ENCODE measurements at regions not wholly inside any gene's neighbourhood (a gene's known extent, or its start where the extent isn't known, plus 50 kb on each side); places are given as distances from the start of the nearest gene placed in this dataset.

DNA sequence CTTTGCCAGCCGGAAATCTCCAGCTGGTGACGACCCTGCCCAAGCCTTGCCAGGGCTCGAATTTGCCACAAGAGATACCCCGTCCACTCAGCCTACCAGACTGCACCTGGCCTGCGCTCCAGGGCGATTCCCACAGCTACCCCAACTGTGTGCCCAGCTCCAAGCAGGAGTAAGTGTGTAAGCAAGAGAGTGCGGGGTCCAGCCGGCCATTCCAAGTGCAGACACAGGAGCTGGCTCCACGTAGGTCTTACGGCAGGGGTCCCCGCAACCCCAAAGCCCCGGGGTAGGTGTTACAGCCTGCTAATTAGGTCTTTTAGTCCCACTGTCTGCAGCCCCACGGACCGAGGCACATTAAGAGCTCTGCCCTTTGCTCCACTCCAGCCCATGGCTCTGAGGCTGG is 1305.2 kb downstream of the ARAP2 start:
- H3K9me3 ChIP-seq (ENCODE audit: low read depth) = no peaks in the 10 kb centered on the region
- no peak for TF ChIP-seq CTCF (IDR thresholded peaks at IDR 0.05; ENCODE audit: low read depth, low read length)
- no peaks in the 10 kb centered on the region for H3K36me3 ChIP-seq
- no peak overlapping the region for H3K4me3 ChIP-seq
- H3K27ac ChIP-seq = no peak overlapping the region
- peaks cover 12% of the 10 kb centered on the region for H3K4me1 ChIP-seq (ENCODE audit: low read depth)
- no peaks in the 10 kb centered on the region for H3K27me3 ChIP-seq
- DNase-seq (ENCODE audit: low read depth in 1 of 2, low spot score in 1 of 2) = no peak

DNA sequence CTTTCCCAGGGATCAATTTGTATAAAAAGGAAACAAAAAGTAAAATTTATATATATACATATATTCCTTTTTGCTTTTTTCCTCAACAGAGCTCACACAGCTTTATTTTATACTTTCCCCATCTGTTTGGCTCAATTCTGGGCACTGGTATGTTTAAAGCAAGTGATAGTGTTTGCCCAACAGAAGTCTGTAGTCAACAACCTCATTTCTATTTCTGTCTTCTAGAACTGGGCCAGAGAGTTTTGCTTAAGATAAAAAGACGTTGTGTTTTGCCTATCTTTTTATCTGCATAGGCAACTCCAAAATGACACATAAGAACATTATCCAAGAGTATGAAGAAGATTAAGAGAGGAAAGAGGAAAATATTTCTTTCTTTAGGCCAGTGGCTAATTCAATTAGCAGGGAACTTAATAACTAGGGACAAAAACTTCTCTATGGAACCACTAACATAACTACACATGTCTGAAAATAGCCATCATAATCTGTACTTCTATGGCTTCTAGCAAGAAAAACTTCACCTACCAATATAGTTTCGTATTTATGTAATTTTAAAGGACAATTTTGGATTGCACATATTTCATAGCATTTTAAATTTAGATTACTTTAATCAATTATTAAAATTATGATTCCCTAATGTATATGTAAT is 1300.5 kb downstream of the ARAP2 start:
- Histone ChIP-seq H3K36me3 (no peaks in the 10 kb centered on the region), H3K4me1 (ENCODE audit: low read depth) (peaks cover 7% of the 10 kb centered on the region)
- no peak for DNase-seq (ENCODE audit: low read depth in 1 of 2, low spot score in 1 of 2)

GRCh38 chr4:34950926-34951325 is 1293.4 kb downstream of the ARAP2 start:
- no peaks in the 10 kb centered on the region for H3K9me3 ChIP-seq (ENCODE audit: low read depth)
- no peak overlapping the region for H3K27ac ChIP-seq
- H3K27me3 ChIP-seq = no peaks in the 10 kb centered on the region
- no peaks in the 10 kb centered on the region for H3K4me1 ChIP-seq (ENCODE audit: low read depth)
- no peak for TF ChIP-seq CTCF (IDR thresholded peaks at IDR 0.05; ENCODE audit: low read depth, low read length)
- DNase-seq (ENCODE audit: low read depth in 1 of 2, low spot score in 1 of 2) = no peak
- no peaks in the 10 kb centered on the region for H3K36me3 ChIP-seq
- H3K4me3 ChIP-seq = no peak overlapping the region

More for the DNA sequence above, 1300.5 kb downstream of the ARAP2 start:
- no peak overlapping the region for H3K27ac ChIP-seq
- H3K9me3 ChIP-seq (ENCODE audit: low read depth) = no peaks in the 10 kb centered on the region
- no peaks in the 10 kb centered on the region for H3K27me3 ChIP-seq
- no peak overlapping the region for H3K4me3 ChIP-seq
- no peak for TF ChIP-seq CTCF (IDR thresholded peaks at IDR 0.05; ENCODE audit: low read depth, low read length)

GRCh38 chr4:34953145-34953799 is 1291.0 kb downstream of the ARAP2 start:
- no peak for DNase-seq (ENCODE audit: low read depth in 1 of 2, low spot score in 1 of 2)
- TF ChIP-seq CTCF (IDR thresholded peaks at IDR 0.05; ENCODE audit: low read depth, low read length) = no peak
- Histone ChIP-seq H3K4me3 (no peak overlapping the region), H3K27me3 (no peaks in the 10 kb centered on the region), H3K9me3 (ENCODE audit: low read depth) (no peaks in the 10 kb centered on the region), H3K4me1 (ENCODE audit: low read depth) (no peaks in the 10 kb centered on the region), H3K27ac (no peak overlapping the region), H3K36me3 (no peaks in the 10 kb centered on the region)

DNA sequence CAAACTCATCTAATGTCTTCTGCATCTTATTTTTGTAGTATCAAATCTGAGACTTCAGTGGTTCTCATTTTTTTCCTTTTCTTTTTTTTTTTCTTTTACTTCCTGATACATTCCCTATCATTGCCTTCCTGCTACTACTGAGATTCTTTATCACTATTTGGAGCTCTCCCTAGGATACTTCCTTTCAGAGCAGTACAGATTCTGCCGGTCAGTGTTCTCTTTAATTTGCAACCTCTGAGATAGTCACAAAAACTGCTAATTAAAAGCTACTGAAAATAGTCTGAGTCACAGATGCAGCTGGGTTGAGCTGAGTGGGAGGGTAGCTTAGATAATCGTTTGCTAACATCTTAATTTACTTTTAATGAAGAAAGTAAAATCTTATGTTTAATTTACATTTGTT is 1279.7 kb downstream of the ARAP2 start:
- H3K9me3 ChIP-seq (ENCODE audit: low read depth) = no peaks in the 10 kb centered on the region
- TF ChIP-seq CTCF (IDR thresholded peaks at IDR 0.05; ENCODE audit: low read depth, low read length) = no peak
- no peaks in the 10 kb centered on the region for H3K4me1 ChIP-seq (ENCODE audit: low read depth)
- no peaks in the 10 kb centered on the region for H3K36me3 ChIP-seq
- H3K4me3 ChIP-seq = no peak overlapping the region
- no peak overlapping the region for H3K27ac ChIP-seq
- no peaks in the 10 kb centered on the region for H3K27me3 ChIP-seq
- no peak for DNase-seq (ENCODE audit: low read depth in 1 of 2, low spot score in 1 of 2)
